Karpas-422 (cell line): ENCODE measurements at regions not wholly inside any gene's neighbourhood (a gene's known extent, or its start where the extent isn't known, plus 50 kb on each side); places are given as distances from the start of the nearest gene placed in this dataset.

Experiments used
- DNase-seq: peaks from one replicate; pipeline ENCODE4 v3.0.0-alpha.2; 2015
- H2AFZ ChIP-seq: fragments of 200-600 bp; sonication (generic); 2 replicates; pipeline ENCODE4 v1.6.1; 2014; ENCODE audit warnings: antibody characterized with exemption, low read length, mixed read lengths
- H3K27ac ChIP-seq: fragments of 200-600 bp; sonication (generic); 2 replicates; pipeline ENCODE4 v1.5.1; 2014; ENCODE audit warnings: mild to moderate bottlenecking, low read length, moderate library complexity
- H3K27me3 ChIP-seq: fragments of 200-600 bp; sonication (generic); 2 replicates; pipeline ENCODE4 v1.6.1; 2014; ENCODE audit warnings: low read length, mixed read lengths
- H3K36me3 ChIP-seq: fragments of 200-600 bp; sonication (generic); 2 replicates; pipeline ENCODE4 v1.6.1; 2014; ENCODE audit warnings: low read length, mixed read lengths; ENCODE audit not compliant: insufficient read depth
- H3K4me1 ChIP-seq: fragments of 200-600 bp; sonication (generic); 2 replicates; pipeline ENCODE4 v1.6.1; 2014; ENCODE audit warnings: mild to moderate bottlenecking, low read length, mixed read lengths
- H3K4me2 ChIP-seq: fragments of 200-600 bp; sonication (generic); 2 replicates; pipeline ENCODE4 v1.6.1; 2014; ENCODE audit warnings: low read length, low read depth, mild to moderate bottlenecking; ENCODE audit not compliant: poor library complexity, severe bottlenecking
- H3K4me3 ChIP-seq: fragments of 200-600 bp; sonication (generic); 2 replicates; pipeline ENCODE4 v1.5.1; 2014; ENCODE audit warnings: mild to moderate bottlenecking, antibody characterized with exemption, low read length, mixed read lengths
- H3K79me2 ChIP-seq: fragments of 200-600 bp; sonication (generic); 2 replicates; pipeline ENCODE4 v1.6.1; 2014; ENCODE audit warnings: mild to moderate bottlenecking, low read length, mixed read lengths
- H3K9ac ChIP-seq: fragments of 200-600 bp; sonication (generic); 2 replicates; pipeline ENCODE4 v1.6.0; 2014; ENCODE audit warnings: low read length
- H3K9me2 ChIP-seq: fragments of 200-600 bp; sonication (generic), shearing (Covaris generic); replicated peaks from 2 replicates; pipeline ENCODE4 v1.6.0; 2014; ENCODE audit warnings: mild to moderate bottlenecking, low read length, moderate library complexity; ENCODE audit not compliant: insufficient read depth
- H3K9me3 ChIP-seq: fragments of 300-700, 200-600 bp; sonication (generic); 2 replicates; pipeline ENCODE4 v1.6.1; 2014; ENCODE audit warnings: low read length, mixed read lengths
- H4K20me1 ChIP-seq: fragments of 200-600 bp; sonication (generic); 2 replicates; pipeline ENCODE4 v1.6.1; 2014; ENCODE audit warnings: mild to moderate bottlenecking, antibody characterized with exemption, low read length, low read depth; ENCODE audit not compliant: insufficient read depth

GRCh38 chr3:69505770-69506407 is 120.0 kb upstream of the FRMD4B start:
- no peak overlapping the region for H3K4me3 ChIP-seq
- H3K9ac ChIP-seq = no peak overlapping the region
- H3K4me1 ChIP-seq = no peaks in the 10 kb centered on the region
- no peak overlapping the region for H3K27ac ChIP-seq
- H3K36me3 ChIP-seq = no peaks in the 10 kb centered on the region
- H3K27me3 ChIP-seq = no peaks in the 10 kb centered on the region
- H3K4me2 ChIP-seq = no peak overlapping the region
- no peak for DNase-seq
- H2AFZ ChIP-seq = no peak overlapping the region
- H3K79me2 ChIP-seq = no peaks in the 10 kb centered on the region
- no peaks in the 10 kb centered on the region for H3K9me2 ChIP-seq
- no peaks in the 10 kb centered on the region for H3K9me3 ChIP-seq
- no peaks in the 10 kb centered on the region for H4K20me1 ChIP-seq

GRCh38 chr3:69504232-69504631 is 118.3 kb upstream of the FRMD4B start:
- Histone ChIP-seq H3K9me2 (no peaks in the 10 kb centered on the region), H3K36me3 (no peaks in the 10 kb centered on the region), H3K9me3 (no peaks in the 10 kb centered on the region), H3K27me3 (no peaks in the 10 kb centered on the region), H3K9ac (no peak overlapping the region), H3K79me2 (no peaks in the 10 kb centered on the region), H3K27ac (no peak overlapping the region), H3K4me2 (no peak overlapping the region), H4K20me1 (no peaks in the 10 kb centered on the region), H3K4me1 (no peaks in the 10 kb centered on the region), H3K4me3 (no peak overlapping the region), H2AFZ (no peak overlapping the region)
- no peak for DNase-seq

DNA sequence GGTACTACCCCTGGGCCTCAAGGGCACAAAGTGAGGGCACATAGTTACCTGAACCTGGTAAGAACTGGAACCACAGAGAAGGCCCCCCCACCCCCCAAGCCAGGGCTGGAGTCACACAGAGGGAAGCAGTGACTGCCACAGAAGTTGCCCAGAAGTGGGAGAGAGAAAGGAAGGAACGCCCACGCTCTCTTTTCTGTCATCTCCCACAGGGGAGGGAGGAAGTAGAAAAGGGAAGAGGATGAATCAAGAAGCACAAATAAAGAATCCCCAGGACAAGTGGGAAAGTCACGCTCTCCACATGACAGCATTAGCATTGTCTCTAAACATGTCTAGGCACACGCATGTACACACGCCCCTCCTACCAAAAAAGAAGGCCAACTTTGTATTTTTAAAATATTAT is 114.7 kb upstream of the FRMD4B start:
- Histone ChIP-seq H4K20me1 (no peaks in the 10 kb centered on the region), H3K27me3 (no peaks in the 10 kb centered on the region), H3K9me2 (no peaks in the 10 kb centered on the region), H3K36me3 (no peaks in the 10 kb centered on the region), H3K9ac (no peak overlapping the region), H3K27ac (no peak overlapping the region), H3K4me1 (no peaks in the 10 kb centered on the region), H3K79me2 (no peaks in the 10 kb centered on the region), H3K9me3 (no peaks in the 10 kb centered on the region), H3K4me3 (no peak overlapping the region), H3K4me2 (no peak overlapping the region), H2AFZ (no peak overlapping the region)
- DNase-seq = peak; percentile 26

- Histone ChIP-seq H3K79me2 (no peaks in the 10 kb centered on the region), H2AFZ (no peak overlapping the region), H3K27me3 (no peaks in the 10 kb centered on the region), H3K4me1 (no peaks in the 10 kb centered on the region), H3K27ac (no peak overlapping the region), H3K4me3 (no peak overlapping the region), H3K9ac (no peak overlapping the region), H3K36me3 (no peaks in the 10 kb centered on the region), H3K9me2 (no peaks in the 10 kb centered on the region), H4K20me1 (no peaks in the 10 kb centered on the region), H3K4me2 (no peak overlapping the region), H3K9me3 (no peaks in the 10 kb centered on the region)
- no peak for DNase-seq
Measured at GRCh38 chr3:69499899-69500421, 114.1 kb upstream of the FRMD4B start.

GRCh38 chr3:69499422-69499821 is 113.5 kb upstream of the FRMD4B start:
- Histone ChIP-seq H3K9me3 (no peaks in the 10 kb centered on the region), H3K9me2 (no peaks in the 10 kb centered on the region), H3K79me2 (no peaks in the 10 kb centered on the region), H3K27ac (no peak overlapping the region), H3K9ac (no peak overlapping the region), H3K4me3 (no peak overlapping the region), H2AFZ (no peak overlapping the region), H4K20me1 (no peaks in the 10 kb centered on the region), H3K27me3 (no peaks in the 10 kb centered on the region), H3K4me1 (no peaks in the 10 kb centered on the region), H3K36me3 (no peaks in the 10 kb centered on the region), H3K4me2 (no peak overlapping the region)
- DNase-seq = no peak

GRCh38 chr3:69496856-69497255 is 111.0 kb upstream of the FRMD4B start:
- Histone ChIP-seq H3K27me3 (no peaks in the 10 kb centered on the region), H2AFZ (no peak overlapping the region), H3K4me3 (no peak overlapping the region), H3K27ac (no peak overlapping the region), H3K36me3 (no peaks in the 10 kb centered on the region), H3K4me1 (no peaks in the 10 kb centered on the region), H3K9me2 (no peaks in the 10 kb centered on the region), H3K9me3 (no peaks in the 10 kb centered on the region), H3K79me2 (no peaks in the 10 kb centered on the region), H4K20me1 (no peaks in the 10 kb centered on the region), H3K9ac (no peak overlapping the region), H3K4me2 (no peak overlapping the region)
- no peak for DNase-seq

- peak; percentile 21 for DNase-seq
- no peak overlapping the region for H3K9ac ChIP-seq
- H3K79me2 ChIP-seq = no peaks in the 10 kb centered on the region
- no peak overlapping the region for H3K4me2 ChIP-seq
- H3K27me3 ChIP-seq = no peaks in the 10 kb centered on the region
- no peak overlapping the region for H3K4me3 ChIP-seq
- no peak overlapping the region for H3K27ac ChIP-seq
- no peaks in the 10 kb centered on the region for H3K9me2 ChIP-seq
- H2AFZ ChIP-seq = no peak overlapping the region
- H4K20me1 ChIP-seq = no peaks in the 10 kb centered on the region
- H3K4me1 ChIP-seq = no peaks in the 10 kb centered on the region
- no peaks in the 10 kb centered on the region for H3K9me3 ChIP-seq
- no peaks in the 10 kb centered on the region for H3K36me3 ChIP-seq
Measured at GRCh38 chr3:69494185-69494584, 108.3 kb upstream of the FRMD4B start.

GRCh38 chr3:69493157-69493556 is 107.3 kb upstream of the FRMD4B start:
- H3K36me3 ChIP-seq = no peaks in the 10 kb centered on the region
- no peaks in the 10 kb centered on the region for H3K27me3 ChIP-seq
- H3K4me2 ChIP-seq = no peak overlapping the region
- no peaks in the 10 kb centered on the region for H4K20me1 ChIP-seq
- no peaks in the 10 kb centered on the region for H3K9me3 ChIP-seq
- H3K9ac ChIP-seq = no peak overlapping the region
- no peak overlapping the region for H2AFZ ChIP-seq
- no peaks in the 10 kb centered on the region for H3K79me2 ChIP-seq
- DNase-seq = no peak
- no peaks in the 10 kb centered on the region for H3K9me2 ChIP-seq
- no peak overlapping the region for H3K4me3 ChIP-seq
- no peaks in the 10 kb centered on the region for H3K4me1 ChIP-seq
- H3K27ac ChIP-seq = no peak overlapping the region
